ENCODE measurements at regions not wholly inside any gene's neighbourhood (a gene's known extent, or its start where the extent isn't known, plus 50 kb on each side); places are given as distances from the start of the nearest gene placed in this dataset.

DNA sequence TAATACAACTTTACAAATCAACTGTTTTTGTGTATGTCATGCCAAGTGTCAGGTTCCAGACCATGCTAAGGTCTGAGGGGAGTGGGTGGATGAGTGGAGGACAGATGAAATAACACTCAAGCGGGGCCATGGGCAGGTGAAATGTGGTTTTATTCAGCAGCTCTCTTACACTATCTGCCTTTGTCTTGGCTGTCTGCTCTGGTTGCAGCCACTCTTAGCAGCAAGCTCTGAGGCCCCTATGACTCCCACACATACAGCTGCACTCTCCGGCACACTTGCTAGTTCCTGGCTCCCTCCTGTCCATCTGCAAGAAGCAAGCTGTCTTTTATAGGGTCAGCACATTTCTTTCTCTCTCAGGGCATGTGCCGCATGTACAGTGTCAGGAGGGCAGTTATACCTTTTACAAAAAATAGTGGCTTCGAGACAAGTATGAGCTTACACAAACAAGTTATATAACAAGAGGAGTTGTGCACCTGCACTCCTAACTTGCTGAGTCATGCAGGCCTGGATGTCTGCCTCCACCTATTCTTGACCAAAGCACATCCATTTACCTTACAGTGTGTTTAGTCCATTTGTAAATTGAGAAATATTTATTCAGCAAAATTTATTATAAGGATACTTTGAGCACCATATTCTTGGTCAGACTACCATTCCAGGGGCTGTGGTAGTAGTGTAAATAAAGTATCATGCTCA lies 683.7 kb upstream of the CBLB start:
- TF ChIP-seq, protein P1, sequence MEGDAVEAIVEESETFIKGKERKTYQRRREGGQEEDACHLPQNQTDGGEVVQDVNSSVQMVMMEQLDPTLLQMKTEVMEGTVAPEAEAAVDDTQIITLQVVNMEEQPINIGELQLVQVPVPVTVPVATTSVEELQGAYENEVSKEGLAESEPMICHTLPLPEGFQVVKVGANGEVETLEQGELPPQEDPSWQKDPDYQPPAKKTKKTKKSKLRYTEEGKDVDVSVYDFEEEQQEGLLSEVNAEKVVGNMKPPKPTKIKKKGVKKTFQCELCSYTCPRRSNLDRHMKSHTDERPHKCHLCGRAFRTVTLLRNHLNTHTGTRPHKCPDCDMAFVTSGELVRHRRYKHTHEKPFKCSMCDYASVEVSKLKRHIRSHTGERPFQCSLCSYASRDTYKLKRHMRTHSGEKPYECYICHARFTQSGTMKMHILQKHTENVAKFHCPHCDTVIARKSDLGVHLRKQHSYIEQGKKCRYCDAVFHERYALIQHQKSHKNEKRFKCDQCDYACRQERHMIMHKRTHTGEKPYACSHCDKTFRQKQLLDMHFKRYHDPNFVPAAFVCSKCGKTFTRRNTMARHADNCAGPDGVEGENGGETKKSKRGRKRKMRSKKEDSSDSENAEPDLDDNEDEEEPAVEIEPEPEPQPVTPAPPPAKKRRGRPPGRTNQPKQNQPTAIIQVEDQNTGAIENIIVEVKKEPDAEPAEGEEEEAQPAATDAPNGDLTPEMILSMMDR (conservative IDR thresholded peaks at IDR 0.05 in 1 of 2, IDR thresholded peaks at IDR 0.05 in 1 of 2; ENCODE audit: extremely low read depth in 1 of 2, insufficient read depth in 1 of 2, low read depth in 1 of 2, low read length in 2 of 2) = no peak
- no peak for TF ChIP-seq EZH2 (IDR thresholded peaks at IDR 0.05; ENCODE audit: borderline replicate concordance, low read length)

All from mammary epithelial cell (primary cell).